H1 (cell line): ENCODE measurements at regions not wholly inside any gene's neighbourhood (a gene's known extent, or its start where the extent isn't known, plus 50 kb on each side); places are given as distances from the start of the nearest gene placed in this dataset.

Source experiments
- CEBPB ChIP-seq: IDR thresholded peaks from 2 replicates; pipeline ENCODE4 v1.6.1; 2012; ENCODE audit warnings: low read depth, low read length
- CTBP2 ChIP-seq: IDR thresholded peaks from 2 replicates; pipeline ENCODE4 v1.7.0; 2011; ENCODE audit warnings: borderline replicate concordance, mild to moderate bottlenecking, moderate library complexity, mixed read lengths, low read length; ENCODE audit not compliant: insufficient read depth, insufficient read length
- EZH2 ChIP-seq: fragments of 200-600 bp; sonication (generic); IDR thresholded peaks from 2 replicates; pipeline ENCODE4 v1.7.1; 2012; ENCODE audit warnings: low read depth, mild to moderate bottlenecking, moderate library complexity, low read length, inconsistent platforms; ENCODE audit not compliant: severe bottlenecking
- FOSL1 ChIP-seq: IDR thresholded peaks from 2 replicates; pipeline ENCODE4 v1.6.1; 2011; ENCODE audit warnings: mild to moderate bottlenecking, low read depth, low read length, moderate library complexity; ENCODE audit not compliant: insufficient read depth
- MAFK ChIP-seq: IDR thresholded peaks from 2 replicates; pipeline ENCODE4 v1.6.1; 2012; ENCODE audit warnings: low read depth, mild to moderate bottlenecking, improper control_type of control experiment, low read length
- NRF1 ChIP-seq: IDR thresholded peaks from 2 replicates; pipeline ENCODE4 v1.6.1; 2011; ENCODE audit warnings: mild to moderate bottlenecking, low read depth, low read length, improper control_type of control experiment
- RNF2 ChIP-seq: fragments of 200-900, 300-1000 bp; sonication (generic); IDR thresholded peaks from 2 replicates; pipeline ENCODE4 v1.7.1; 2016; ENCODE audit warnings: borderline replicate concordance, low read depth, mild to moderate bottlenecking, antibody characterized with exemption, low read length; ENCODE audit not compliant: poor library complexity, severe bottlenecking; ENCODE audit errors: missing control alignments
- TF ChIP-seq, protein P1 (sequence below): IDR thresholded peaks from 2 replicates; pipeline ENCODE4 v1.6.1; 2012; ENCODE audit warnings: inconsistent platforms

DNA sequence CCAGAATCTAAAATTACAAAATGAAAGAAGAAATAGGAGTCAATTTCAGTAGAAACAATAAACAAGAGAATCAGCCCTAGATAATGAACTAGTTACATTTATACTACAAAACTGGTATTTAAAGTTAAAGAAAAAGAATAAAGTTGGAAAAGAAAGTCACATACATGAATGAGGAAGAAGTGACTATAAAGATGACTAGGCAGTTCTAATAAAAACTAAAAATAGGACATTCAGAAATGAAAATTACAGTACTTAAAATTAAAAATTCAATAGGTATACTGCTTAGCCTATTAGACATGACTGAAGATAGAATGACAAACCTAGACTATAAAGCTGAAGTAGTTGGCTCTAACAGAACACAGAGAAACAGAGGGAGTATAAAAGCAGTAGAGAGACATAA lies 108.8 kb downstream of the AHR start (continued):
- TF ChIP-seq CTBP2 (no peak), EZH2 (no peak), CEBPB (no peak), RNF2 (no peak), FOSL1 (no peak), NRF1 (no peak), MAFK (no peak)
- TF ChIP-seq, protein P1, sequence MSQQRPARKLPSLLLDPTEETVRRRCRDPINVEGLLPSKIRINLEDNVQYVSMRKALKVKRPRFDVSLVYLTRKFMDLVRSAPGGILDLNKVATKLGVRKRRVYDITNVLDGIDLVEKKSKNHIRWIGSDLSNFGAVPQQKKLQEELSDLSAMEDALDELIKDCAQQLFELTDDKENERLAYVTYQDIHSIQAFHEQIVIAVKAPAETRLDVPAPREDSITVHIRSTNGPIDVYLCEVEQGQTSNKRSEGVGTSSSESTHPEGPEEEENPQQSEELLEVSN: no peak
